ENCODE measurements at regions not wholly inside any gene's neighbourhood (a gene's known extent, or its start where the extent isn't known, plus 50 kb on each side); places are given as distances from the start of the nearest gene placed in this dataset.

DNA sequence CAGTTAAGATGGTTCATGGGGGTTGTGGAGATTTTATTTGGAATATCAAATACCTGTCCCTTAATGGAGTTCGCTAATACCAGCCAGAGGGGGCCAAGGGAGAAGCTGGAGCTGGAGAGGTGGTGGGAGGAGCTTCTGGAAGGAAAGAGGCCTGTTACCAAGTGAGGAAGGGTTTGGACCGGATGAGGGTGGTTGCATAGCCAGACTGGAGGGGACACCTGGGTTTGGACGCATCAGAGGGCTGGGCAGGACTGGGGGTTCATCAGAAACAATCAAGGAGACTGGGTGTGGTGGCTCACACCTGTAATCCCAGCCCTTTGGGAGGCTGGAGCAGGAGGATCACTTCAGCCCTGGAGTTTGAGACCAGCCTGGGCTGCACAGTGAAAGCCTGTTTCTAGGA is 111.8 kb upstream of the IER5L start:
- ATAC-seq (ENCODE audit: insufficient read depth, low FRiP score) (no peak), DNase-seq (no peak)
- no peaks in the 10 kb centered on the region for H3K27me3 ChIP-seq (ENCODE audit: control insufficient read depth in 3 of 3, insufficient read depth in 3 of 3, low read length in 2 of 3)
- no peak overlapping the region for H3K4me3 ChIP-seq
- no peak for TF ChIP-seq CTCF (IDR thresholded peaks at IDR 0.05; ENCODE audit: control extremely low read depth, extremely low read depth)
- no peak overlapping the region for H3K27ac ChIP-seq (ENCODE audit: low read depth in 1 of 2, low read length in 1 of 2)
- peaks cover 0 to 3% (median 0%) of the 10 kb centered on the region in 5 donors for H3K4me1 ChIP-seq (ENCODE audit: control insufficient read depth in 5 of 5, insufficient read depth in 5 of 5, low read length in 5 of 5)
- H3K36me3 ChIP-seq (ENCODE audit: control insufficient read depth in 4 of 4, insufficient read depth in 4 of 4, low read length in 4 of 4) = peaks cover 0 to 5% (median 0%) of the 10 kb centered on the region in 4 donors
- WGBS, 2 donors = 68 to 76% methylated on average over 3 of the region's 3 CpGs
- H3K9me3 ChIP-seq (ENCODE audit: control insufficient read depth in 4 of 4, insufficient read depth in 3 of 4, low read length in 3 of 4) = no peaks in the 10 kb centered on the region
- no peak overlapping the region for H3K9ac ChIP-seq (ENCODE audit: insufficient read depth in 1 of 2, low read length in 2 of 2)

- Histone ChIP-seq H3K4me3 (no peak overlapping the region), H3K27me3 (ENCODE audit: control insufficient read depth in 3 of 3, insufficient read depth in 3 of 3, low read length in 2 of 3) (no peaks in the 10 kb centered on the region), H3K36me3 (ENCODE audit: control insufficient read depth in 4 of 4, insufficient read depth in 4 of 4, low read length in 4 of 4) (peaks cover 0 to 5% (median 0%) of the 10 kb centered on the region in 4 donors), H3K9me3 (ENCODE audit: control insufficient read depth in 4 of 4, insufficient read depth in 3 of 4, low read length in 3 of 4) (no peaks in the 10 kb centered on the region), H3K9ac (ENCODE audit: insufficient read depth in 1 of 2, low read length in 2 of 2) (no peak overlapping the region), H3K4me1 (ENCODE audit: control insufficient read depth in 5 of 5, insufficient read depth in 5 of 5, low read length in 5 of 5) (peaks cover 0 to 3% (median 0%) of the 10 kb centered on the region in 5 donors), H3K27ac (ENCODE audit: low read depth in 1 of 2, low read length in 1 of 2) (no peak overlapping the region)
- TF ChIP-seq CTCF (IDR thresholded peaks at IDR 0.05; ENCODE audit: control extremely low read depth, extremely low read depth) = no peak
- DNase-seq (no peak), ATAC-seq (ENCODE audit: insufficient read depth, low FRiP score) (no peak)
- whole genome bisulfite sequencing, 2 donors = 85 to 87% methylated on average over 13 of the region's 13 CpGs
These were observed 111.2 kb upstream of the IER5L start for GRCh38 chr9:129289131-129289731.

GRCh38 chr9:129287619-129288305 is 109.7 kb upstream of the IER5L start:
- no peak for DNase-seq
- no peak overlapping the region for H3K4me3 ChIP-seq
- no peak overlapping the region for H3K9ac ChIP-seq (ENCODE audit: insufficient read depth in 1 of 2, low read length in 2 of 2)
- no peak for TF ChIP-seq CTCF (IDR thresholded peaks at IDR 0.05; ENCODE audit: control extremely low read depth, extremely low read depth)
- 81 to 90% methylated on average over 24 of the region's 24 CpGs for WGBS, 2 donors
- peaks cover 0 to 7% (median 0%) of the 10 kb centered on the region in 4 donors for H3K36me3 ChIP-seq (ENCODE audit: control insufficient read depth in 4 of 4, insufficient read depth in 4 of 4, low read length in 4 of 4)
- H3K27ac ChIP-seq (ENCODE audit: low read depth in 1 of 2, low read length in 1 of 2) = no peak overlapping the region
- H3K9me3 ChIP-seq (ENCODE audit: control insufficient read depth in 4 of 4, insufficient read depth in 3 of 4, low read length in 3 of 4) = no peaks in the 10 kb centered on the region
- no peak for ATAC-seq (ENCODE audit: insufficient read depth, low FRiP score)
- no peaks in the 10 kb centered on the region for H3K27me3 ChIP-seq (ENCODE audit: control insufficient read depth in 3 of 3, insufficient read depth in 3 of 3, low read length in 2 of 3)
- H3K4me1 ChIP-seq (ENCODE audit: control insufficient read depth in 5 of 5, insufficient read depth in 5 of 5, low read length in 5 of 5) = peaks cover 0 to 14% (median 0%) of the 10 kb centered on the region in 5 donors

All from lung (tissue), 11 donors.